Neural progenitor cell (in vitro differentiated cells): ENCODE measurements at regions not wholly inside any gene's neighbourhood (a gene's known extent, or its start where the extent isn't known, plus 50 kb on each side); places are given as distances from the start of the nearest gene placed in this dataset.

ENCODE experiments used
- DNase-seq: peaks from one replicate; pipeline ENCODE4 v3.0.0-alpha.2; 2016; ENCODE audit warnings: low spot score
- H2AFZ ChIP-seq: fragments of 200-600 bp; sonication (generic); replicated peaks from 2 replicates; pipeline ENCODE4 v1.6.1; 2016; ENCODE audit warnings: antibody characterized with exemption
- H3F3A ChIP-seq: fragments of 200-600 bp; sonication (generic); 2 replicates; pipeline ENCODE4 v1.6.1; 2016; ENCODE audit warnings: antibody characterized with exemption, low read depth
- H3K27ac ChIP-seq: fragments of 200-600 bp; sonication (generic); 2 replicates; pipeline ENCODE4 v1.5.1; 2016; ENCODE audit warnings: mild to moderate bottlenecking
- H3K27me3 ChIP-seq: fragments of 200-600 bp; sonication (generic); 2 replicates; pipeline ENCODE4 v1.6.1; 2016; ENCODE audit warnings: mild to moderate bottlenecking, moderate library complexity
- H3K36me3 ChIP-seq: fragments of 200-600 bp; sonication (generic); 2 replicates; pipeline ENCODE4 v1.5.1; 2016
- H3K4me1 ChIP-seq: fragments of 200-600 bp; sonication (generic); 2 replicates; pipeline ENCODE4 v1.6.1; 2016; ENCODE audit warnings: mixed run types
- H3K4me2 ChIP-seq: fragments of 200-600 bp; sonication (generic); 2 replicates; pipeline ENCODE4 v1.6.1; 2016
- H3K4me3 ChIP-seq: fragments of 200-600 bp; sonication (generic); 2 replicates; pipeline ENCODE4 v1.5.1; 2016
- H3K79me2 ChIP-seq: fragments of 200-600 bp; sonication (generic); 2 replicates; pipeline ENCODE4 v1.6.1; 2016; ENCODE audit warnings: low read depth
- H3K9ac ChIP-seq: fragments of 200-600 bp; sonication (generic); 2 replicates; pipeline ENCODE4 v1.6.1; 2016
- H3K9me3 ChIP-seq: fragments of 200-600 bp; sonication (generic); 2 replicates; pipeline ENCODE4 v1.5.1; 2016; ENCODE audit warnings: low read depth
- H4K20me1 ChIP-seq: fragments of 200-600 bp; sonication (generic); 2 replicates; pipeline ENCODE4 v1.6.1; 2016; ENCODE audit warnings: low read depth
- H3K27ac Mint-ChIP-seq: 3 replicates; pipeline ENCODE4 v1.8.0; 2021; ENCODE audit warnings: mixed read lengths
- H3K27me3 Mint-ChIP-seq: 2 replicates; pipeline ENCODE4 v1.8.0; 2022; ENCODE audit warnings: low read depth, mild to moderate bottlenecking, inconsistent platforms, moderate library complexity, mixed read lengths; ENCODE audit not compliant: insufficient read depth
- H3K36me3 Mint-ChIP-seq: 3 replicates; pipeline ENCODE4 v1.8.0; 2021; ENCODE audit warnings: mixed read lengths
- H3K4me1 Mint-ChIP-seq: 3 replicates; pipeline ENCODE4 v1.8.0; 2021; ENCODE audit warnings: mixed read lengths
- H3K4me3 Mint-ChIP-seq: 3 replicates; pipeline ENCODE4 v1.8.0; 2021; ENCODE audit warnings: mild to moderate bottlenecking, moderate library complexity, mixed read lengths
- H3K9me3 Mint-ChIP-seq: 3 replicates; pipeline ENCODE4 v1.8.0; 2020; ENCODE audit warnings: mixed read lengths
- EZH2 ChIP-seq: fragments of 200-600 bp; sonication (generic); IDR thresholded peaks from 2 replicates; pipeline ENCODE4 v1.6.1; 2017; ENCODE audit warnings: antibody characterized with exemption, mild to moderate bottlenecking, moderate library complexity
- EZH2phosphoT487 ChIP-seq: fragments of 200-600 bp; sonication (generic); IDR thresholded peaks from 2 replicates; pipeline ENCODE4 v1.6.1; 2017; ENCODE audit warnings: antibody characterized with exemption
- TF ChIP-seq, protein P1 (sequence below): fragments of 200-600 bp; sonication (generic); IDR thresholded peaks from 2 replicates; pipeline ENCODE4 v1.5.1; 2017; ENCODE audit warnings: antibody characterized with exemption, mild to moderate bottlenecking

DNA sequence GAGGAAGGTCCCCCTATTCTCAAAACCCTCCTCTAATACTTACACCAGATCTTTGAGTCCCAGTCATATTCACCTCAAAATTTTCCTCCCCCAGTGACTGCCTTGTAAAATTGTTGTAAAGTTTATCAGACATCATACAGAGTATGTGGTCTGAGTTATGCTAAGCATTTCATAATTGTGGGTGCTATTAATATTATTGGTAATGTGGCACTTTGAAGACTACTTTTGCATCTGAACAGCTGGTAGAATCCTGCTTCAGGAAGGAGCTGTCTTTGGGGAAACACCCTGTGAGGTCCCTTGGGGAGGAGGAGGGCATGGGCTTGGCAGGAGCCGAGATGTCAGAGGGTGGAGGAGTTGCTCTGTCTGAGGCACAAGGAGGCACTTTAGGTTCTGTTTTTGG lies 164.9 kb upstream of the ZNF618 start:
- H3K9me3 Mint-ChIP-seq = peaks cover 10% of the 10 kb centered on the region
- no peaks in the 10 kb centered on the region for H3K4me1 Mint-ChIP-seq
- peaks cover 6% of the 10 kb centered on the region for H3K27me3 Mint-ChIP-seq
- DNase-seq = no peak
- Histone ChIP-seq H3K4me1 (no peaks in the 10 kb centered on the region), H4K20me1 (no peaks in the 10 kb centered on the region), H3K4me3 (no peak overlapping the region), H3K9ac (no peak overlapping the region), H3K36me3 (no peaks in the 10 kb centered on the region), H3K9me3 (no peaks in the 10 kb centered on the region), H3K79me2 (no peaks in the 10 kb centered on the region), H3K27me3 (no peaks in the 10 kb centered on the region), H3F3A (no peaks in the 10 kb centered on the region), H2AFZ (no peak overlapping the region), H3K27ac (no peak overlapping the region), H3K4me2 (no peak overlapping the region)
- TF ChIP-seq EZH2phosphoT487 (no peak), EZH2 (no peak)
- TF ChIP-seq, protein P1, sequence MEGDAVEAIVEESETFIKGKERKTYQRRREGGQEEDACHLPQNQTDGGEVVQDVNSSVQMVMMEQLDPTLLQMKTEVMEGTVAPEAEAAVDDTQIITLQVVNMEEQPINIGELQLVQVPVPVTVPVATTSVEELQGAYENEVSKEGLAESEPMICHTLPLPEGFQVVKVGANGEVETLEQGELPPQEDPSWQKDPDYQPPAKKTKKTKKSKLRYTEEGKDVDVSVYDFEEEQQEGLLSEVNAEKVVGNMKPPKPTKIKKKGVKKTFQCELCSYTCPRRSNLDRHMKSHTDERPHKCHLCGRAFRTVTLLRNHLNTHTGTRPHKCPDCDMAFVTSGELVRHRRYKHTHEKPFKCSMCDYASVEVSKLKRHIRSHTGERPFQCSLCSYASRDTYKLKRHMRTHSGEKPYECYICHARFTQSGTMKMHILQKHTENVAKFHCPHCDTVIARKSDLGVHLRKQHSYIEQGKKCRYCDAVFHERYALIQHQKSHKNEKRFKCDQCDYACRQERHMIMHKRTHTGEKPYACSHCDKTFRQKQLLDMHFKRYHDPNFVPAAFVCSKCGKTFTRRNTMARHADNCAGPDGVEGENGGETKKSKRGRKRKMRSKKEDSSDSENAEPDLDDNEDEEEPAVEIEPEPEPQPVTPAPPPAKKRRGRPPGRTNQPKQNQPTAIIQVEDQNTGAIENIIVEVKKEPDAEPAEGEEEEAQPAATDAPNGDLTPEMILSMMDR = no peak
- H3K36me3 Mint-ChIP-seq = no peaks in the 10 kb centered on the region
- H3K4me3 Mint-ChIP-seq = no peak overlapping the region
- H3K27ac Mint-ChIP-seq = no peak overlapping the region

DNA sequence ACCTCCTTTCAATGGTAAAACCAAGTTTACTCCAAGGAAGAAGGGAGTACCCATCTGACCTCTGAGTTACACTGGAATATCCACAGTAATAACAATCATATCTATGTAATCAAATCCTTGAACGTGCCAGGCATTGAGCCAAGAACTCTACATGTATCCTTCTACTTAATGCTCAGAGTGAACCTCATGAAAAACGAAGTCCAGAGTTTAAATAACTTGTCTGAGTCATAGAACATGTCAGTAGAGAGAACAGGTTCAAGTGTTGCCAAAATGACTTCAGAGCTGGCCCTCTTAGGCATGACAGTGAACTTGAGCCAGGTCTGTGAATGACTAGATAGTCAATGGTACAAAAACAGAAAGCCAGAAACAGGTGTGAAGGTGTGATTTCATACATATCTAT lies 164.1 kb upstream of the ZNF618 start:
- Histone ChIP-seq H3K27me3 (no peaks in the 10 kb centered on the region), H2AFZ (no peak overlapping the region), H3K27ac (no peak overlapping the region), H3K4me2 (no peak overlapping the region), H3K36me3 (no peaks in the 10 kb centered on the region), H3K4me1 (no peaks in the 10 kb centered on the region), H3F3A (no peaks in the 10 kb centered on the region), H3K4me3 (no peak overlapping the region), H3K9ac (no peak overlapping the region), H3K79me2 (no peaks in the 10 kb centered on the region), H4K20me1 (no peaks in the 10 kb centered on the region), H3K9me3 (no peaks in the 10 kb centered on the region)
- H3K27me3 Mint-ChIP-seq = peaks cover 10% of the 10 kb centered on the region
- H3K36me3 Mint-ChIP-seq = no peaks in the 10 kb centered on the region
- no peak overlapping the region for H3K27ac Mint-ChIP-seq
- H3K4me3 Mint-ChIP-seq = no peak overlapping the region
- no peak for DNase-seq
- peaks cover 14% of the 10 kb centered on the region for H3K9me3 Mint-ChIP-seq
- H3K4me1 Mint-ChIP-seq = no peaks in the 10 kb centered on the region
- TF ChIP-seq, protein P1 = no peak
- TF ChIP-seq EZH2phosphoT487 (no peak), EZH2 (no peak)

DNA sequence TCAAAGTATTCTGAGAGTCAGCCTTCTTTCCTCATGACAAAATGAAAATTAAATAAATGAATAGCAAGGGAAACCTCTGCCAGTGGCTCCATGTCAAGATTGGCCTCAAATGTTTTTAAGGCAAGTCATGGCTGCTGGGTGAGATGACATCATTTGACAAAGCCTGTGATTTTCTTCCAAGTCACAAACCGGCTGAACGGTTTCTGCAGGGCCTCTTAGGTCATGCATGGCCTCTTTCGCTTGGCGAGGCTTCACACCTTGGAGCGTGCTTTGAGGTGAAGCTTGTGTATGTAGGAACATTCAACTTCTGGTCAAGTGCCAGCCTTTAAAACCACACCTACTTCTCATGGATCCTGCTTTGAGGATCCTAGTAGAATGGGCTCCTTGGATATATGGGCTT lies 161.0 kb upstream of the ZNF618 start:
- Mint-ChIP-seq H3K27ac (no peak overlapping the region), H3K4me3 (no peak overlapping the region), H3K4me1 (no peaks in the 10 kb centered on the region), H3K36me3 (no peaks in the 10 kb centered on the region), H3K9me3 (peaks cover 10% of the 10 kb centered on the region), H3K27me3 (peaks cover 13% of the 10 kb centered on the region)
- Histone ChIP-seq H3K4me1 (no peaks in the 10 kb centered on the region), H3K4me3 (no peak overlapping the region), H3K9ac (no peak overlapping the region), H2AFZ (no peak overlapping the region), H3K27me3 (no peaks in the 10 kb centered on the region), H3F3A (no peaks in the 10 kb centered on the region), H3K79me2 (no peaks in the 10 kb centered on the region), H3K4me2 (no peak overlapping the region), H4K20me1 (no peaks in the 10 kb centered on the region), H3K9me3 (no peaks in the 10 kb centered on the region), H3K27ac (no peak overlapping the region), H3K36me3 (no peaks in the 10 kb centered on the region)
- TF ChIP-seq EZH2phosphoT487 (no peak), EZH2 (no peak)
- no peak for DNase-seq

DNA sequence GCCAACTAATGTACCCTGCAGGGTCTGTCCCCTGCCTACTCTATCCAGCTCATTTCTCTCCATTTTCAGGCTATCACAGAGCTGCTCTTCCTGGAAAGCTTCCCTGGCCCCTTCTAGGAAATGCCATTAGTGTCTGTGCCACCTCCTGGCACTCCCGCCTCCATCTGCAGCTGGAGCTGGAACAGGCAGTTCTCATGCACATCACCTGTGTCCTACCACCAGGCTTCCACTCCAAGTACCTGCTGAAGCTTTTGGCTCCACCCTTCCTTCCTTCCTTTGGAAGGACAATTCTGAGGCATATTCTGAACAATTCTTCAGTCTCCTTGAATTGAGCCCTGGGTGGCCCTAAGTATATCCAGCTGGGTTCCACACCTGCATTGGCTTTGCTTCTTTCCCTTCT lies 156.2 kb upstream of the ZNF618 start:
- Mint-ChIP-seq H3K27me3 (peaks cover 9% of the 10 kb centered on the region), H3K4me3 (no peak overlapping the region), H3K27ac (no peak overlapping the region), H3K36me3 (no peaks in the 10 kb centered on the region), H3K4me1 (no peaks in the 10 kb centered on the region), H3K9me3 (peaks cover 10% of the 10 kb centered on the region)
- Histone ChIP-seq H3K79me2 (no peaks in the 10 kb centered on the region), H3K4me2 (no peak overlapping the region), H3K9ac (no peak overlapping the region), H4K20me1 (no peaks in the 10 kb centered on the region), H3K36me3 (no peaks in the 10 kb centered on the region), H3K4me3 (no peak overlapping the region), H2AFZ (no peak overlapping the region), H3K9me3 (no peaks in the 10 kb centered on the region), H3F3A (no peaks in the 10 kb centered on the region), H3K27ac (no peak overlapping the region), H3K4me1 (no peaks in the 10 kb centered on the region), H3K27me3 (no peaks in the 10 kb centered on the region)
- TF ChIP-seq, protein P1 = no peak
- no peak for TF ChIP-seq EZH2
- no peak for TF ChIP-seq EZH2phosphoT487
- DNase-seq = no peak
